PFSK-1 (cell line): ENCODE measurements at regions not wholly inside any gene's neighbourhood (a gene's known extent, or its start where the extent isn't known, plus 50 kb on each side); places are given as distances from the start of the nearest gene placed in this dataset.

Experiments used
- FOXP2 ChIP-seq: optimal IDR thresholded peaks from 2 replicates; pipeline ENCODE3; 2011; ENCODE audit warnings: borderline replicate concordance, control low read depth, inconsistent platforms; ENCODE audit not compliant: insufficient read depth; ENCODE audit errors: extremely low read length, extremely low read depth
- POLR2AphosphoS5 ChIP-seq: IDR thresholded peaks from 2 replicates; pipeline ENCODE4 v1.6.1; 2012; ENCODE audit warnings: low read depth, mild to moderate bottlenecking, control low read depth, low read length, moderate library complexity
- SIN3A ChIP-seq: IDR thresholded peaks from 2 replicates; pipeline ENCODE4 v1.6.1; 2012; ENCODE audit warnings: mild to moderate bottlenecking, low read length, moderate library complexity, borderline replicate concordance; ENCODE audit not compliant: insufficient read depth
- TAF1 ChIP-seq: IDR thresholded peaks from 2 replicates; pipeline ENCODE4 v1.6.1; 2012; ENCODE audit warnings: low read length, control low read depth, borderline replicate concordance; ENCODE audit not compliant: insufficient read depth
- TF ChIP-seq, protein P1 (sequence below), 2 experiments: IDR thresholded peaks; 2 replicates each; pipeline versions ENCODE4 v1.6.1 to v1.8.0; 2011 to 2012; ENCODE audit warnings: low read depth in 2 of 2, low read length in 2 of 2, control low read depth in 1 of 2, inconsistent platforms in 1 of 2, mild to moderate bottlenecking in 1 of 2, moderate library complexity in 1 of 2; ENCODE audit not compliant: insufficient read depth in 1 of 2

- no peak for TF ChIP-seq TAF1
- TF ChIP-seq, protein P1, sequence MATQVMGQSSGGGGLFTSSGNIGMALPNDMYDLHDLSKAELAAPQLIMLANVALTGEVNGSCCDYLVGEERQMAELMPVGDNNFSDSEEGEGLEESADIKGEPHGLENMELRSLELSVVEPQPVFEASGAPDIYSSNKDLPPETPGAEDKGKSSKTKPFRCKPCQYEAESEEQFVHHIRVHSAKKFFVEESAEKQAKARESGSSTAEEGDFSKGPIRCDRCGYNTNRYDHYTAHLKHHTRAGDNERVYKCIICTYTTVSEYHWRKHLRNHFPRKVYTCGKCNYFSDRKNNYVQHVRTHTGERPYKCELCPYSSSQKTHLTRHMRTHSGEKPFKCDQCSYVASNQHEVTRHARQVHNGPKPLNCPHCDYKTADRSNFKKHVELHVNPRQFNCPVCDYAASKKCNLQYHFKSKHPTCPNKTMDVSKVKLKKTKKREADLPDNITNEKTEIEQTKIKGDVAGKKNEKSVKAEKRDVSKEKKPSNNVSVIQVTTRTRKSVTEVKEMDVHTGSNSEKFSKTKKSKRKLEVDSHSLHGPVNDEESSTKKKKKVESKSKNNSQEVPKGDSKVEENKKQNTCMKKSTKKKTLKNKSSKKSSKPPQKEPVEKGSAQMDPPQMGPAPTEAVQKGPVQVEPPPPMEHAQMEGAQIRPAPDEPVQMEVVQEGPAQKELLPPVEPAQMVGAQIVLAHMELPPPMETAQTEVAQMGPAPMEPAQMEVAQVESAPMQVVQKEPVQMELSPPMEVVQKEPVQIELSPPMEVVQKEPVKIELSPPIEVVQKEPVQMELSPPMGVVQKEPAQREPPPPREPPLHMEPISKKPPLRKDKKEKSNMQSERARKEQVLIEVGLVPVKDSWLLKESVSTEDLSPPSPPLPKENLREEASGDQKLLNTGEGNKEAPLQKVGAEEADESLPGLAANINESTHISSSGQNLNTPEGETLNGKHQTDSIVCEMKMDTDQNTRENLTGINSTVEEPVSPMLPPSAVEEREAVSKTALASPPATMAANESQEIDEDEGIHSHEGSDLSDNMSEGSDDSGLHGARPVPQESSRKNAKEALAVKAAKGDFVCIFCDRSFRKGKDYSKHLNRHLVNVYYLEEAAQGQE (IDR thresholded peaks at IDR 0.05; ENCODE audit: insufficient read depth in 1 of 2, low read depth in 2 of 2, low read length in 2 of 2) = no peak
- TF ChIP-seq POLR2AphosphoS5 = no peak
- TF ChIP-seq FOXP2 = no peak
- TF ChIP-seq SIN3A = no peak
Measured at GRCh38 chr3:72086743-72087087, 301.8 kb upstream of the PROK2 start.

DNA sequence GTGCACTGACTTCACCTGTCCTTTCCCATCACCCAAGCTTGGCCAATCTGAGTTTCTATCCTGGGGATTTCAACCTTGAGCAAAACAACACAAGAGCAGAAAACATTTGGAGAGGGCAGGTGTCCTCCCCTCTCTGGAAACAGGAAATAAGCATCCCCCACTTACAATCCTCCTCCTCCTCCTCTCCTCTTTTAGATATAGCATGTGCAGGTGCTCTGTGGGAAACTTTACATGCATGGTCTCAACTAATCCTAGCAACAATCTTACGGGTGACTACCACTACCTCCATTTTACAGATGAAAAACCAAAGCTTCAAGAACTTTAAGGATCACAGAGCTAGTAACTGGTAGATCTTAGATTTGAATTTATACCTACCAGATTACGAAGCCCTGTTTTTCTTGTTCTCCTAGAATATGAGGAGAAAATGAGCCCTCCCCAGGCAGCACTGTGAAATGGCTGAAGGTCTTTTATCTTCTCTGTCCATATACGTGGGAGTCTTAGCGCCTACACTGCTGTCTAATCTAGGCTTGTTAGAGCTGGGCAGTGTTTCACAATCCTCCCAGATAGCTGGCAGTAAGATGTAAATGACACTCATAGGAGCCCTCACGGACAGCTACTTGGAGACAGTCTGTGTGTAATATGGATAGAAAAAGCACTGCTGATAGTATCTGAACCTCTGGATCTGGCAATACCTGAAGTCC is 301.2 kb upstream of the PROK2 start:
- TF ChIP-seq TAF1 (no peak), POLR2AphosphoS5 (no peak), FOXP2 (no peak), SIN3A (no peak)
- TF ChIP-seq, protein P1 (IDR thresholded peaks at IDR 0.05; ENCODE audit: insufficient read depth in 1 of 2, low read depth in 2 of 2, low read length in 2 of 2) = no peak

DNA sequence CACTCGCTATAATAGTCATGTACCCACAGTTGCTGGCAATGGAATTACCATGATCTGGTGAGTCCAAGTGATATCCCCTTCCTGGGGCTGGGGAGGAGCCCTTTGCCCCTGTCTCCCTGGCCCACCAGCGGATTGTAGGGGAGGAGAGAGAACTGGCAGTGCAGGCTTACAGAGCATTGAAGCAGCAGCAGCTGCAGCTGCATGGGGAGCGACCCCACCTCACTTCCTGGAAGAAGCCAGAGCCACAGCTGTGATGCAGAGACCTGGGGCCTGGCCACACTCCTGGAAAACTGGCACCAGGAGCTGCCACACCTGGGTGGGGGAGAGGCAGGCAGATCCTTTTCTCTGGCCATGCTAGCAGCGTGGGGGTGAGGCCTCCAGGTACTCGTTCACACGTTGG is 300.1 kb upstream of the PROK2 start:
- TF ChIP-seq POLR2AphosphoS5 (no peak), TAF1 (no peak), SIN3A (no peak), FOXP2 (no peak)
- TF ChIP-seq, protein P1 (IDR thresholded peaks at IDR 0.05; ENCODE audit: insufficient read depth in 1 of 2, low read depth in 2 of 2, low read length in 2 of 2) = no peak

DNA sequence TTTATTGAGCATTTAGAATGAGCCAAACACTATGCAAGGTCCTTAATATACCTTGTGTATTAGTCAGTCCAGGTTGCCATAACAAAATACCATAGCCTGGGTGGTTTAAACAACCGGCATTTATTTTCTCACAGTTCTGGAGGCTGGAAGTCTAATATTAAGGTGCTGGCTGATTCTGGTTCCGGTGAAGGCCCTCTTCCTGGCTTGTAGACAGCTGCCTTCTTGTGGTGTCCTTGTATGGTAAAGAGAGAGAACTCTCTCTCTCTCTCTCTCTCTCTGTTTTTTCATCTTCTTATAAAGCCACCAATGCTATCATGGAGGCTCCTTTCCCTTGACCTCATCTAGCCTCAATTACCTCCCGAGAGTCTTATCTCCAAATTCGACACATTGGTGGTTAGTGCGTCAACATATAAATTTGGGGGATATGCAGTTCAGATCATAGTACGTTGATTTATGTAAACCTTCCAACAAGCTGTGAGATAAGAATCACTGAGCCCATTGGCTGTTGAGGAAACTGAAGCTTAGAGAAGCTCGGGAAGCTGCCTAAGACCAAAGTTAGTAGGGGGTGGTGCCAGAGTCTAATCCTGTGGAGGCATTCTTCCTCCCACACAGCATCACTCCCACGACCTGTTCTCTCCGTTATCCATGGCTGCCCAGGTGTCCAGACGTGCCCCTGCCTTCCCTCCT is 298.0 kb upstream of the PROK2 start:
- TF ChIP-seq TAF1 (no peak), SIN3A (no peak), FOXP2 (no peak), POLR2AphosphoS5 (no peak)
- TF ChIP-seq, protein P1 (IDR thresholded peaks at IDR 0.05; ENCODE audit: insufficient read depth in 1 of 2, low read depth in 2 of 2, low read length in 2 of 2) = no peak
